Mesothelial cell of epicardium (in vitro differentiated cells): ENCODE measurements at regions not wholly inside any gene's neighbourhood (a gene's known extent, or its start where the extent isn't known, plus 50 kb on each side); places are given as distances from the start of the nearest gene placed in this dataset.

Experiments used
- DNase-seq, 2 experiments: peaks; one replicate each; pipeline ENCODE4 v3.0.0; 2021; ENCODE audit warnings: low spot score in 2 of 2; ENCODE audit not compliant: unreplicated experiment in 2 of 2
- H3K27ac Mint-ChIP-seq: 2 replicates; pipeline ENCODE4 v1.8.0; 2021; ENCODE audit warnings: mixed read lengths
- H3K27me3 Mint-ChIP-seq: 2 replicates; pipeline ENCODE4 v1.8.0; 2021; ENCODE audit warnings: low read depth, mixed read lengths
- H3K36me3 Mint-ChIP-seq: 2 replicates; pipeline ENCODE4 v1.8.0; 2021; ENCODE audit warnings: mixed read lengths
- H3K4me1 Mint-ChIP-seq: 2 replicates; pipeline ENCODE4 v1.8.0; 2021; ENCODE audit warnings: mixed read lengths
- H3K4me3 Mint-ChIP-seq: 2 replicates; pipeline ENCODE4 v1.8.0; 2021; ENCODE audit warnings: mild to moderate bottlenecking, moderate library complexity, mixed read lengths
- H3K9me3 Mint-ChIP-seq: 2 replicates; pipeline ENCODE4 v1.8.0; 2021; ENCODE audit warnings: mixed read lengths
- CTCF ChIP-seq: fragments of 200-600 bp; sonication (generic); IDR thresholded peaks from one replicate; pipeline ENCODE4 v1.5.0; 2021; ENCODE audit warnings: antibody characterized with exemption; ENCODE audit not compliant: unreplicated experiment

DNA sequence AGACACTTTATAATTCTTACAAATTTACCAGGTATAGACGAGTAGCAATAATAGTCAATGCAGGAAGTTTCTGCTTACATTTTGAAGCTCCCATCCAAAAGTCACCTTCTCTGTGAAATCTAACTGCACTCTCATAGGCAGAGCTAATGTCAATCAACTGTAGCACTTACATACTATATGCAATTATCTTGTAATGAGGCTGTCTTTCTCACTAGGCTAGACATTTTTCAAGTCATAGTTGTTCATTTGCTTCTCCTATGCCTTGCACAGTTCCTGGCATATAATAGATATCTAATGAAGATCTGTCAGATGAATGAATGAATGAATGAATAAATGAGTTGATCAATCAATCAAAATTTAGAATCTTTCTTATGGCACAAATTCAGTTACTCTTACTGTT lies 273.0 kb upstream of the DAB1 start:
- H3K36me3 Mint-ChIP-seq = no peaks in the 10 kb centered on the region
- peaks cover 19% of the 10 kb centered on the region for H3K9me3 Mint-ChIP-seq
- no peak overlapping the region for H3K27ac Mint-ChIP-seq
- no peak for DNase-seq
- no peak for TF ChIP-seq CTCF
- no peaks in the 10 kb centered on the region for H3K4me1 Mint-ChIP-seq
- H3K4me3 Mint-ChIP-seq = no peak overlapping the region
- H3K27me3 Mint-ChIP-seq = peaks cover 2% of the 10 kb centered on the region

DNA sequence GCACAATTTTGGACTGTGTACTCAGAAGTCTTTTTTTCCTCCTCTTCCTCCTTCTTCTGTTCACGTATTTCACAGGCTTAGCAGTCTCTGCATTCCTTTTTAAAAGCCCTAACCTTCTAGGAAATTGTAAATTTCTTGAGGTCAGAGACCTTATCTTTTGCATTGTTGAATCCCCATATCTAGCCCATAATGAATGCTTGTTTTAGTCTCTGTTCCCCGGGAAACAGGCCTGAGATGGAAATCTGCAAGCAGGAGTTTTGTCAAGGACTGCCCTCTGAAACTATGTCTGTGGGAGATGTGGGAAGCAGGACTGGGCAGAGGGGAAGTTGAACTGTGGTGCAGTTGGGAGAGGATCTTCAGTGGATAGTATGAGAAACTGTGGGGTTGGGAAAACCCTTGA lies 272.2 kb upstream of the DAB1 start:
- peaks cover 19% of the 10 kb centered on the region for H3K9me3 Mint-ChIP-seq
- H3K27me3 Mint-ChIP-seq = peaks cover 2% of the 10 kb centered on the region
- no peak overlapping the region for H3K27ac Mint-ChIP-seq

DNA sequence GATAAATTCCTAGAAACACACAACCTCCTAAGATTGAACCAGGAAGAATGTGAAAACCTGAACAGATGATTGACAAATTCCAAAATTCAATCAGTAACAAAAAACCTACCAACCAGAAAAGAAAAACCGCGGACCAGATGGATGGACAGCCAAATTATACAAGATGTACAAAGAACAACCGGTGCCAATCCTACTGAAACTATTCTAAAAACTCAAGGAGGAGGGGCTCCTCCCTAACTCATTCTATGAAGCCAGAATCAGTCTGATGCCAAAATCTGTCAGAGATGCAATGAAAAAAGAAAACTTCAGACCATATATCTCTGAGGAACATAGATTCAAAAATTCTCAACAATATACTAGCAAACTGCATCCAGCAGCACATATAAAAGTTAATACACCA lies 262.4 kb upstream of the DAB1 start:
- no peak overlapping the region for H3K4me3 Mint-ChIP-seq
- H3K27me3 Mint-ChIP-seq = peaks cover 24% of the 10 kb centered on the region
- H3K27ac Mint-ChIP-seq = no peak overlapping the region
- no peaks in the 10 kb centered on the region for H3K4me1 Mint-ChIP-seq
- peaks cover 60% of the 10 kb centered on the region for H3K9me3 Mint-ChIP-seq
- no peak for DNase-seq
- H3K36me3 Mint-ChIP-seq = peaks cover 3% of the 10 kb centered on the region
- TF ChIP-seq CTCF = no peak

More for the DNA sequence above, 272.2 kb upstream of the DAB1 start:
- Mint-ChIP-seq H3K36me3 (no peaks in the 10 kb centered on the region), H3K4me3 (no peak overlapping the region), H3K4me1 (no peaks in the 10 kb centered on the region)
- TF ChIP-seq CTCF = no peak
- DNase-seq = no peak

DNA sequence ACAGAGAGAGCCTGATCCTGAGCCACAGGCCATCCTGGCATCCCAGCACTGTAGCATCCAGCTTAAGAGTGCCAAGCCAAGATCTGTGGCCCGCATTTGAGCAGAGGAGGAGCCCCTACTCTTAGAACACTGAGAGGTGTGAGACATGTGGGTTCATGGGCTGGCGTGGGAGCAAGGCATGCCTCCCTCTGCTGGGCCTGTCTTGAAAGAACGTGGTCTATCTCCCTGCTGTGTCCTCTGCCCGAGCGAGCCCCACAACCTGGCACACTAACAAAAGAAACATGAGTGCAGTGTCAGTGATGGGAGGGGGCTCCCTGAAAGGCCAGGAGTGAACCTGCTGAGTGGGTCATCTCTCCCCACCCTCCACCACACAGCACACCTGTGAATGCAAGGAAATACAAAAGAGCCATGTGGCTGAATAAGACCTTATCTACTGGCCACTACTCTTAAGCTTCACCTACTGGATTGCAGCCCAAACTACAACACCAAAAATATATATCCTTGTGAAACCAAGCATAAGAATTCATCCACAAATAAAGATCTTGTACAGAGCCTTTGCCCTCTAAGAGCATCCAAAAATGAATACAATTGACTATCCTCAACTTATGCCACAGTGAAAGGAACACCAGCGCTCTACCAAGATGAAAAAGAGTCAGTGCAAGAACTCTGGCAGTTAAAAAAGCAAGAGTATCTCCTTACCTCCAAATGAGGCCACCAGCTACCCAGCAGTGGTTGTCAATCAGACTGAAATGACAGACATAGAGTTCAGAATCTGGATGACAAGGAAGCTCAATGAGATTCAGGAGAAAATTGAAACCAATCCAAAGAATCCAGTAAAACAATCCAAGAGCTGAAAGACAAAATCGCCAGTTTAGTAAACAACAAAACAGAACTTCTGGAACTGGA lies 259.4 kb upstream of the DAB1 start:
- H3K27me3 Mint-ChIP-seq = peaks cover 24% of the 10 kb centered on the region

DNA sequence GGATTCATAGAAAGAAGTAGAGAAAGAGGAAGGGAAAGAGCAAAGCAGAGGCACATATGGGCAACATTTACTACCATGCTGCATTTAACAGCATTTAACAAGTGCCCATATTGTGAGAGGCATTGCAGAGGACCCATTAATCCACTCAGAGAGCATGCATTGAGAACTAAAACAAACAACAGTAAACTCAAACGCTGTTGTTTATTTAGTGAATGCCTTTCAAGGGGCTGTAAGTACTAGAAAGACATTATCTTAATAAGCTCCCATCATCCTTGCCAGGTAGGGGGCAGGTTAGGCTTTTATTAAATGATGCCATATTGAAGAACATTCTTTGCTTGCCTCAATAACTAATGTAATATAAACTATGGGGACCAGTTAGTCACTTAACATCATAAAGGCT lies 254.3 kb upstream of the DAB1 start:
- no peaks in the 10 kb centered on the region for H3K36me3 Mint-ChIP-seq
- no peak overlapping the region for H3K27ac Mint-ChIP-seq
- H3K9me3 Mint-ChIP-seq = no peaks in the 10 kb centered on the region
- no peak for TF ChIP-seq CTCF
- peaks cover 7% of the 10 kb centered on the region for H3K27me3 Mint-ChIP-seq
- no peaks in the 10 kb centered on the region for H3K4me1 Mint-ChIP-seq
- H3K4me3 Mint-ChIP-seq = no peak overlapping the region
- DNase-seq = no peak

More for the DNA sequence above, 259.4 kb upstream of the DAB1 start:
- Mint-ChIP-seq H3K27ac (no peak overlapping the region), H3K4me1 (no peaks in the 10 kb centered on the region), H3K36me3 (peaks cover 3% of the 10 kb centered on the region), H3K4me3 (no peak overlapping the region), H3K9me3 (peaks cover 40% of the 10 kb centered on the region)
- no peak for DNase-seq
- no peak for TF ChIP-seq CTCF
